HFF-Myc (cell line): ENCODE measurements at regions not wholly inside any gene's neighbourhood (a gene's known extent, or its start where the extent isn't known, plus 50 kb on each side); places are given as distances from the start of the nearest gene placed in this dataset.

Source experiments
- DNase-seq: peaks from one replicate; pipeline ENCODE4 v3.0.0-alpha.2; 2011; ENCODE audit warnings: low read depth; ENCODE audit errors: extremely low read depth
- H3K4me3 ChIP-seq: replicated peaks from 2 replicates; pipeline ENCODE4 v1.5.1; 2011; ENCODE audit warnings: low read depth, mild to moderate bottlenecking, control low read depth, low read length
- TF ChIP-seq, protein P1 (sequence below): IDR thresholded peaks from 2 replicates; pipeline ENCODE4 v1.5.1; 2012; ENCODE audit warnings: mild to moderate bottlenecking, low read depth, low read length, control low read depth; ENCODE audit errors: missing control alignments

GRCh38 chr5:74100268-74100665 is 474.3 kb downstream of the ARHGEF28 start:
- TF ChIP-seq, protein P1, sequence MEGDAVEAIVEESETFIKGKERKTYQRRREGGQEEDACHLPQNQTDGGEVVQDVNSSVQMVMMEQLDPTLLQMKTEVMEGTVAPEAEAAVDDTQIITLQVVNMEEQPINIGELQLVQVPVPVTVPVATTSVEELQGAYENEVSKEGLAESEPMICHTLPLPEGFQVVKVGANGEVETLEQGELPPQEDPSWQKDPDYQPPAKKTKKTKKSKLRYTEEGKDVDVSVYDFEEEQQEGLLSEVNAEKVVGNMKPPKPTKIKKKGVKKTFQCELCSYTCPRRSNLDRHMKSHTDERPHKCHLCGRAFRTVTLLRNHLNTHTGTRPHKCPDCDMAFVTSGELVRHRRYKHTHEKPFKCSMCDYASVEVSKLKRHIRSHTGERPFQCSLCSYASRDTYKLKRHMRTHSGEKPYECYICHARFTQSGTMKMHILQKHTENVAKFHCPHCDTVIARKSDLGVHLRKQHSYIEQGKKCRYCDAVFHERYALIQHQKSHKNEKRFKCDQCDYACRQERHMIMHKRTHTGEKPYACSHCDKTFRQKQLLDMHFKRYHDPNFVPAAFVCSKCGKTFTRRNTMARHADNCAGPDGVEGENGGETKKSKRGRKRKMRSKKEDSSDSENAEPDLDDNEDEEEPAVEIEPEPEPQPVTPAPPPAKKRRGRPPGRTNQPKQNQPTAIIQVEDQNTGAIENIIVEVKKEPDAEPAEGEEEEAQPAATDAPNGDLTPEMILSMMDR = no peak
- H3K4me3 ChIP-seq = no peak overlapping the region

DNA sequence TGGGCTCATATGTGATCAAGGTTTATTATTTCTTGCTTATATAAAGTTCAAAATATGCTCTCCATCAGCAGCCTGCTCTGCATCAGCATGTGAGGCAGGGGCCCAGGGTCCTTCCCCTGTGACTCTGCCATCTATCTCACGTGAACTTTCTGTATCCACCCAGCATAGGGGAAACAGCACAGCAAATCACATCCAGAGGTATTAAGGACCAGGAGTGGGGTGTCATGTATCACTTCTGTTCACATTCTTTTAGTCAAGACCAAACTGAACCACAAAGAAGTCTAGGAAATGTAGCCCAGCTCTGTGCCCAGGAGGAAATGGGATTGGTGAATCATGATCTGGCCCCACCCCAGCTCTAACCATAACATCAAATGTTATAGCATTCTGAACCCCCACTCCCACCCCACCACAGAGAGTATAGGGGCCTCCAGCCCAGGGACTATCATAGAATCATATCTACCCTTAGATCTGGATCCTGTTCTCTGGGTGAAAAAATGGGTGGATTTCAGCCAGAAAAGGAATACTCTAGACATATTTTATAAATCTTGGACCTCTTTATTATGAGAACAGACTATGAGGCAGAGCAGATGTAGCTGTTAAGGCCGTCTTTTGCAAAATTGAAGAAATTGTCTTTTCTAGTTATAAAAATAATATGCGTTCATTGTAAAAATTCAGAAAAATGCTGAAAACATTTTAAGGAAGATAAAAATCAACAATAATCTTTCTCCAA is 473.7 kb downstream of the ARHGEF28 start:
- TF ChIP-seq, protein P1 = no peak
- no peak for DNase-seq
- H3K4me3 ChIP-seq = no peak overlapping the region

More at GRCh38 chr5:74100268-74100665, 474.3 kb downstream of the ARHGEF28 start:
- no peak for DNase-seq

DNA sequence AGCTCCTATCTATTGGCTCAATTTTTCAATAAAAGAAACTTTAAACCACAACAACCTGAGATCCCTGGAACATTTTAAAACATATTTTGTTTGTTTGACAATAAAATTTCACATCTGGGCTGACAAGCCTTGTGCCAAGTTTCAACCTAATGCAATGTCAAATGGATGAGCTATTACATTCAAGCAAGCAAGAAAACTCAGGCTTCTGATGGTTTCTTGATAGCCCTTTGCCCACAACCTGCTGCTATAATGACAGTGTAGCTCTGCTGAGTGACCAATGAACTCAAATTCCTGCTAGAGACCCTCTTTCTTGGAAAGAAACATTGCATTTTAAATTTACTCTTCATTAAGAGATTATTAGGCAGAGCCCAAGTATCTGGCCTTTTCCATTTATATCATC is 472.9 kb downstream of the ARHGEF28 start:
- H3K4me3 ChIP-seq = no peak overlapping the region
- DNase-seq = no peak
- TF ChIP-seq, protein P1 = no peak

- DNase-seq = no peak
- TF ChIP-seq, protein P1 = no peak
- H3K4me3 ChIP-seq = no peak overlapping the region
Observed at GRCh38 chr5:74098456-74098855, 472.5 kb downstream of the ARHGEF28 start.

DNA sequence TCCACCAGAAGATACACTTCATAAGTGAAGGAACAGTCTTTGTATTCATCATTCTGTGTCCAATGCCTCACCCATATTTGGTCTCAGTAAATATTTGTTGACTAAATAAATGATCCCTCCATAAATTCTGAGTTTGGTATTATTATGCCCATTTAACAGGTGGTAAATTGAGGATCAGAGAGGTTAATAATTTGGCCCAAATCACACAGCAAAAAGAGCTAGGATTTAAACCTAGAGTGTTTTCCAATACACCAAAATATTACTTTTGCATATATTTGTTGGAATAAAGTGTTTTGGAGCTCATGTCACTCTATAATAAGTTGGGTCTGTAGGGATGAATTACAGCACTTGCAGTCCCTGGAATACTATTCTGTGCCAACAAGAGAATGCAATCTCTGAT is 470.3 kb downstream of the ARHGEF28 start:
- DNase-seq = no peak
- TF ChIP-seq, protein P1 = no peak
- no peak overlapping the region for H3K4me3 ChIP-seq

DNA sequence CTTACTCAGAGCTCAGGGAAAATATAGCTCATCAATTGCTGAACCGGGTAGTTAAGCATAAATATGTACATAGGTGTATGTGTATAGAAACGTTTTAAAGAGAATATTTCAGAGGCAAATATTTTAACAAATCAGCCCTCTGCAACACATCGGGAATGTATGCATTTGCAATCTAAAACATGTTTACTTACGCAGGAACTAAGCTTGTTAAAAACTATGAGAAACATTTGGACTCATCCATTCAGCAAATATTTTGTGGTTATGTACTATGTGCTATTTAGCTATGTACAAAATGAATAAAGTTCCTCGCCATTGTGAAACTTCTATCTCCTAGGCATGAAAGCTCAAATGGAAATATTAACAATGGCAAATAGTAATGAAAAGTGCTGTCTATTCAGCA is 469.9 kb downstream of the ARHGEF28 start:
- TF ChIP-seq, protein P1 = no peak
- H3K4me3 ChIP-seq = no peak overlapping the region
- no peak for DNase-seq

DNA sequence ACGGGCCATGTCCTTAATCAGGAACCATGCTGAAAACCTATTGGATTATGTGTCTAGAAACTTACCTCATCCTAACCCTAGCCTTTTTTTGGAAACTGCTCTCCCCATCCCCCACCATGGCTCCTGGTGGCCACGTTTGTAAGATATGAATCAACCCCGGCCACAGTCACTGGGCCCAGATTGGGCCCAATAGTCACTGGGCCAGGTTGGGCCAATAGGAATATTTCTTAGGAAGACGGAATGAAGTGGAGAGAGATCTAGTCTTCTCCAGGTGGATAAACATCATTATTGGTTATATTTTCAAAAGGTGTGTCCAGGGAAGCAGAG is 468.7 kb downstream of the ARHGEF28 start:
- H3K4me3 ChIP-seq = no peak overlapping the region
- no peak for DNase-seq
- TF ChIP-seq, protein P1 = no peak
